ENCODE measurements at regions not wholly inside any gene's neighbourhood (a gene's known extent, or its start where the extent isn't known, plus 50 kb on each side); places are given as distances from the start of the nearest gene placed in this dataset.

- TF ChIP-seq TEAD4 (CRISPR knock-in tag; IDR thresholded peaks at IDR 0.05): no peak
- no peak for TF ChIP-seq JUN (CRISPR knock-in tag; IDR thresholded peaks at IDR 0.05)
- no peak for TF ChIP-seq ESRRA (CRISPR knock-in tag; IDR thresholded peaks at IDR 0.05; ENCODE audit: borderline replicate concordance)
Observed at GRCh38 chr1:55793856-55794255, 578.7 kb upstream of the USP24 start.
